GM12878 (cell line): ENCODE measurements at regions not wholly inside any gene's neighbourhood (a gene's known extent, or its start where the extent isn't known, plus 50 kb on each side); places are given as distances from the start of the nearest gene placed in this dataset.

Experiments used
- ATAC-seq: fragments of 200-7000 bp; cut with Tn5 transposase; 3 replicates; pipeline ENCODE4 v1.9.1; 2020; ENCODE audit warnings: mild to moderate bottlenecking, moderate library complexity
- BruUV-seq: library from RNA; stranded (reverse); fragments of 400-500 nt; replicated peaks from 2 replicates; lab custom pipeline; 2021; lab: Mats Ljungman, UMichigan
- CTCF ChIA-PET: fragments of 300-600 bp; sonication (Branson Sonifier 250); formaldehyde crosslinking; extraction: SDS; loops from one replicate; lab custom pipeline; 2021; ENCODE audit warnings: inconsistent platforms; lab: Yijun Ruan, JAX
- POLR2A ChIA-PET: fragments of 350-600 bp; formaldehyde crosslinking; extraction: SDS; loops from one replicate; lab custom pipeline; 2021; ENCODE audit warnings: inconsistent platforms; lab: Charles Lee
- RAD21 ChIA-PET: fragments of 300-600 bp; sonication (Branson Sonifier 250); formaldehyde crosslinking; loops from one replicate; lab custom pipeline; 2023; ENCODE audit warnings: antibody characterized with exemption; ENCODE audit not compliant: unreplicated experiment; lab: Charles Lee
- SMC1A ChIA-PET: fragments of 300-600 bp; sonication (Branson Sonifier 250); formaldehyde crosslinking; loops from one replicate; lab custom pipeline; 2023; ENCODE audit not compliant: unreplicated experiment, uncharacterized antibody; lab: Charles Lee
- DNase-seq: peaks from one replicate; pipeline ENCODE4 v3.0.0-alpha.2; 2011; ENCODE audit warnings: low read depth, low spot score
- FAIRE-seq: peaks from 3 replicates; lab custom pipeline; 2011; peaks lifted over from hg19 to GRCh38; lab: Jason Lieb, UNC
- H2AFZ ChIP-seq: 2 replicates; pipeline ENCODE4 v1.6.0; 2011; ENCODE audit warnings: low read depth, low read length, control low read depth; ENCODE audit not compliant: control insufficient read depth
- H3K27ac ChIP-seq: 2 replicates; pipeline ENCODE4 v1.5.1; 2011; ENCODE audit warnings: control low read depth; ENCODE audit not compliant: control insufficient read depth, insufficient read depth
- H3K27me3 ChIP-seq, 2 experiments: replicated peaks in 1 of 2; 2 replicates each; pipeline versions ENCODE4 v1.6.0 to v1.6.1; 2011; ENCODE audit warnings: low read length in 1 of 2; ENCODE audit not compliant: control insufficient read depth in 2 of 2, insufficient read depth in 2 of 2
- H3K36me3 ChIP-seq, 2 experiments: 2 replicates each; pipeline ENCODE4 v1.5.1; 2011; ENCODE audit warnings: low read length in 1 of 2; ENCODE audit not compliant: control insufficient read depth in 2 of 2, insufficient read depth in 2 of 2
- H3K4me1 ChIP-seq: 2 replicates; pipeline ENCODE4 v1.6.1; 2011; ENCODE audit warnings: mild to moderate bottlenecking, low read length, moderate library complexity, mixed read lengths; ENCODE audit not compliant: control insufficient read depth, insufficient read depth
- H3K4me2 ChIP-seq: 2 replicates; pipeline ENCODE4 v1.6.0; 2011; ENCODE audit warnings: control low read depth; ENCODE audit not compliant: control insufficient read depth, insufficient read depth
- H3K4me3 ChIP-seq: fragments of 200-600 bp; sonication (generic); 2 replicates; pipeline ENCODE4 v1.5.1; 2016
- H3K79me2 ChIP-seq: 2 replicates; pipeline ENCODE4 v1.6.0; 2011; ENCODE audit warnings: low read length; ENCODE audit not compliant: control insufficient read depth, insufficient read depth
- H3K9ac ChIP-seq: 2 replicates; pipeline ENCODE4 v1.8.0; 2011; ENCODE audit warnings: low read length, control low read depth, mixed read lengths; ENCODE audit not compliant: control insufficient read depth, insufficient read depth
- H3K9me3 ChIP-seq: replicated peaks from 3 replicates; pipeline ENCODE4 v1.5.1; 2011; ENCODE audit warnings: mild to moderate bottlenecking, low read length; ENCODE audit not compliant: control insufficient read depth, insufficient read depth
- H4K20me1 ChIP-seq: 2 replicates; pipeline ENCODE4 v1.6.0; 2011; ENCODE audit not compliant: control insufficient read depth, insufficient read depth
- BCLAF1 ChIP-seq: fragments of 450-650 bp; IDR thresholded peaks from 2 replicates; pipeline ENCODE4 v1.6.1; 2017; ENCODE audit warnings: antibody characterized with exemption, mild to moderate bottlenecking, moderate library complexity
- CHD4 ChIP-seq: fragments of 200-600 bp; sonication (generic); IDR thresholded peaks from 2 replicates; pipeline ENCODE4 v1.6.1; 2016; ENCODE audit warnings: mild to moderate bottlenecking
- CTCF ChIP-seq, 3 experiments: IDR thresholded peaks in 2 of 3; conservative IDR thresholded peaks in 1 of 3; 2 replicates each; pipeline ENCODE4 v1.5.1; 2011; ENCODE audit warnings: low read depth in 3 of 3, low read length in 3 of 3, mild to moderate bottlenecking in 3 of 3, control low read depth in 2 of 3, moderate library complexity in 2 of 3, inconsistent platforms in 1 of 3, mixed read lengths in 1 of 3; ENCODE audit not compliant: control insufficient read depth in 2 of 3, insufficient read depth in 1 of 3; ENCODE audit errors: extremely low read depth in 1 of 3
- HSF1 ChIP-seq: fragments of 150-350 bp; IDR thresholded peaks from 2 replicates; pipeline ENCODE4 v1.6.1; 2014; ENCODE audit warnings: mild to moderate bottlenecking, low read depth, low read length
- JUNB ChIP-seq: IDR thresholded peaks from 2 replicates; pipeline ENCODE4 v1.6.1; 2016; ENCODE audit warnings: antibody characterized with exemption, mild to moderate bottlenecking
- MXI1 ChIP-seq: fragments of 150-350 bp; IDR thresholded peaks from 2 replicates; pipeline ENCODE4 v1.6.1; 2011; ENCODE audit warnings: low read depth, mild to moderate bottlenecking, inconsistent platforms, low read length, improper control_type of control experiment
- MYC ChIP-seq: IDR thresholded peaks from 2 replicates; pipeline ENCODE4 v1.6.1; 2011; ENCODE audit warnings: mild to moderate bottlenecking, low read length, moderate library complexity, inconsistent platforms; ENCODE audit not compliant: insufficient read depth, insufficient replicate concordance, insufficient read length, severe bottlenecking
- NFIC ChIP-seq: IDR thresholded peaks from 2 replicates; pipeline ENCODE4 v1.6.1; 2012; ENCODE audit warnings: low read depth, mild to moderate bottlenecking, inconsistent platforms, low read length, moderate library complexity
- NKRF ChIP-seq: fragments of 450-650 bp; conservative IDR thresholded peaks from 2 replicates; pipeline ENCODE4 v1.6.1; 2017; ENCODE audit warnings: mild to moderate bottlenecking, moderate library complexity
- PML ChIP-seq: IDR thresholded peaks from 2 replicates; pipeline ENCODE4 v1.6.1; 2012; ENCODE audit warnings: low read length, inconsistent platforms
- SIN3A ChIP-seq: IDR thresholded peaks from 2 replicates; pipeline ENCODE4 v1.6.1; 2012; ENCODE audit warnings: low read depth, low read length, improper control_type of control experiment
- SMARCA5 ChIP-seq: fragments of 450-650 bp; IDR thresholded peaks from 2 replicates; pipeline ENCODE4 v1.6.1; 2017; ENCODE audit warnings: mild to moderate bottlenecking
- WRNIP1 ChIP-seq: IDR thresholded peaks from 2 replicates; pipeline ENCODE4 v1.6.1; 2011; ENCODE audit warnings: low read depth, low read length, improper control_type of control experiment, borderline replicate concordance
- YY1 ChIP-seq: IDR thresholded peaks from 2 replicates; pipeline ENCODE4 v1.6.1; 2011; ENCODE audit warnings: low read depth, mild to moderate bottlenecking, low read length
- ZNF622 ChIP-seq: fragments of 450-650 bp; IDR thresholded peaks from 2 replicates; pipeline ENCODE4 v1.6.1; 2017; ENCODE audit warnings: mild to moderate bottlenecking, inconsistent platforms
- WGBS: methylation state at CpG from one replicate; pipeline ENCODE4 v1.1.6; 2016; ENCODE audit warnings: low lambda C conversion rate; ENCODE audit not compliant: insufficient replicate concordance, insufficient coverage; ENCODE audit errors: missing lambda C conversion rate; 5-methylcytosine and 5-hydroxymethylcytosine counted together
- in situ Hi-C: fragments of 300-500 bp; cut with MboI; formaldehyde crosslinking; loops from 9 replicates; pipeline ENCODE4 v1.14.3; 2018; ENCODE audit warnings: mixed read lengths
- intact Hi-C: fragments of 100-400 bp; cut with micrococcal nuclease; formaldehyde crosslinking; loops from one replicate; pipeline ENCODE4 v1.14.2; 2022; ENCODE audit not compliant: unreplicated experiment

- Histone ChIP-seq H4K20me1 (no peaks in the 10 kb centered on the region), H3K4me1 (no peaks in the 10 kb centered on the region), H3K9ac (no peak overlapping the region), H3K27me3 (no peaks in the 10 kb centered on the region), H3K4me2 (no peak overlapping the region), H3K9me3 (peaks cover 1% of the 10 kb centered on the region; the same call in 2 of the 3 replicates), H3K79me2 (no peaks in the 10 kb centered on the region), H3K4me3 (no peak overlapping the region), H3K36me3 (no peaks in the 10 kb centered on the region), H2AFZ (no peak overlapping the region), H3K27ac (no peak overlapping the region)
- 15% methylated on average over 3 of the region's 3 CpGs for WGBS
- no peak for DNase-seq
- in situ Hi-C loops (no loop called here), intact Hi-C loops (no loop called here)
- no peak for FAIRE-seq
- BruUV-seq = no TSS peak
- RAD21 ChIA-PET = no interaction called here
- CTCF ChIA-PET = no interaction called here
- POLR2A ChIA-PET = no interaction called here
- SMC1A ChIA-PET = no interaction called here
- no peak for ATAC-seq
- TF ChIP-seq NKRF = no peak
- no peak for TF ChIP-seq BCLAF1
- TF ChIP-seq JUNB = no peak
- no peak for TF ChIP-seq MXI1
- no peak for TF ChIP-seq CTCF (IDR thresholded peaks at IDR 0.05 in 2 of 3, conservative IDR thresholded peaks at IDR 0.05 in 1 of 3; ENCODE audit: control insufficient read depth in 2 of 3, extremely low read depth in 1 of 3, insufficient read depth in 1 of 3, low read depth in 3 of 3, low read length in 3 of 3)
- TF ChIP-seq NFIC = no peak
- no peak for TF ChIP-seq CHD4
- no peak for TF ChIP-seq ZNF622
- TF ChIP-seq SMARCA5 = no peak
- no peak for TF ChIP-seq MYC
- no peak for TF ChIP-seq SIN3A
- no peak for TF ChIP-seq HSF1
- TF ChIP-seq WRNIP1 = no peak
- no peak for TF ChIP-seq PML
- no peak for TF ChIP-seq YY1
These were observed 68.1 kb upstream of the CTNNB1 start for GRCh38 chr3:41131224-41131623.
